Inflammatory macrophage treated with lipopolysaccharide for 4 hours (primary cell): ENCODE measurements at regions not wholly inside any gene's neighbourhood (a gene's known extent, or its start where the extent isn't known, plus 50 kb on each side); places are given as distances from the start of the nearest gene placed in this dataset.
"Not testable (repeated sequence)": the region's sequence is repeated elsewhere in the genome, so short reads cannot be mapped to it uniquely, and the experiment has no call there.

Experiments used
- DNase-seq: peaks from one replicate; pipeline ENCODE4 v3.0.0-alpha.2; 2020

GRCh38 chr1:181204530-181204929, 116.0 kb downstream of the IER5 start:
- no peak for DNase-seq

GRCh38 chr1:181205901-181206300, 117.4 kb downstream of the IER5 start:
- no peak for DNase-seq

DNA sequence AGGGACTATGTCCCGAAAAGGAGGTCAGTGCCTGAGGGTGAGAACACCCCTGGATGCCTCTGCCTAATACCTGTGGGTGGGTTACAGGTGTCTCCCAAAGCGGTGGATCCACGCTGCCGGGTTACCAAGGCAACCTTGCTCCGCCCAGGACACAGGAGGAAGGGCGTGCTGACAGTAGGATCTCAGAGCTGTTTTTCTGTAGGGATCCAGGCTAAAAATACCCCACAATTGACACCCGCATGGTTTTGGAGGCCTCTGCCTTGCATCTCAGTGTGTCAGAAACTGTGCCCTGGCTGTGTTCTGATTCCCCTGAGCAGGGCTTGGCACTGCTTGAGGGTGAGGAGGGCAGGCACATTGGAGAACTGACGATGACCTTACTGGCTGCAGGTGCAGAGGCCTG, 118.0 kb downstream of the IER5 start:
- no peak for DNase-seq

DNA sequence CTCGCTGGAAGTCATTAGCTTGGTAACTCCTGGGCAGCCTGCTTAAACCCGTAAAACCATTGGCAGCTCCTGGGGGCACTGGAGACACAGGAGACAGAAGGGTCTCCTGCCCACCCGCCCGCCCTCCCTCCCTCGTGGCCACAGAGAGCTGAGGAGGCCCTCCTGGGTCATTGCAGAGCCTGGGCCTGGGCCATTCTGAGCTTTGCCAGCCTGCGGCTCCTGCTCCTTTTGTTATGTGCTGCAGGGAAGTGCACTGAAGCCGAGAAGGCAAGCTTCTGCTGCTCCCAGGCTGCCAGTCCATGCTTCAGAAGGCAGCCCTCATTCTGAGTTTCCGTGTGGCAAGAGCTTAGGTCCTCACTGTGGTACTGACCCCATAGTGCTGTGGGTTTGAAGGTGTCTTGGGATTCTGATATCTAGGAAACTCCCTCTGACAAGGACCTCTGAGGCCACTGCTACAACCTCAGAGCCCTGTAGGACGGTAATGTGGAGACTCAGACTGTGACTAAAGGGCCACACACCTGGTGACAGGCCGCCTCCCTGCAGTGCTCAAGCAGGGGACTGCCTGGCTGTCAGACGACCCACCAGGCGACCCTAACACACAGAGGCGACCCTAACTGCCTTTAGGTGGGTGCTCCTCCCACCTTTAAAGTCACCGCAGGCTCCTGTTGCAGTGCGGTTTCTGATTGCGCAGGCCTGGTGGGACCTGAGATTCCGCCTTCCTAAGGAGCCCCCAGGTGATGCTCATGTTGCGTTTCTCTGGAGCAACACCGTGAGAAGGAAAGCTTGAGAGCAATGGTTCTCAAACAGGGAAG, 118.7 kb downstream of the IER5 start:
- no peak for DNase-seq

DNA sequence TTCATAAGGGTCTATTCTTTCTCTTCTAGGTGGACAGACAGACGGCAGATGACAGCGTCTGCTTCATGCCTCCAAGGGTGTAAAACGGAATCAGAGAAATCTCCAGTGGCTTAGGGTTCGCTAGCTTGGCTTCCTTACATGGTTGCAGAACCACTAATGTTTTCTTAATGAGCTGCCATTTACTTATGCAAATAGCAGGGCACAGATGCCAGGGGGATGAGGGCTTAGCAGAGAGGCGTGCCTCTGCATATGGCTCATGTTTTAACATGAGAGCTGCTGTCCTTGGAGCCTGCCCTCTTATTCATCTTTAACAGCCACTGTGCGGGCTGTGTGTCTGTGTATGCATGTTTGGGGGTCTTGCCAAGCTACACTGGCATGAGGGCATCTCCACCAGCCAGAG, 119.6 kb downstream of the IER5 start:
- DNase-seq = no peak

GRCh38 chr1:181208967-181209366, 120.5 kb downstream of the IER5 start:
- no peak for DNase-seq

- no peak for DNase-seq
Observed at GRCh38 chr1:181213056-181213455, 124.6 kb downstream of the IER5 start.

GRCh38 chr1:181216591-181216994, 128.1 kb downstream of the IER5 start:
- DNase-seq = no peak

DNA sequence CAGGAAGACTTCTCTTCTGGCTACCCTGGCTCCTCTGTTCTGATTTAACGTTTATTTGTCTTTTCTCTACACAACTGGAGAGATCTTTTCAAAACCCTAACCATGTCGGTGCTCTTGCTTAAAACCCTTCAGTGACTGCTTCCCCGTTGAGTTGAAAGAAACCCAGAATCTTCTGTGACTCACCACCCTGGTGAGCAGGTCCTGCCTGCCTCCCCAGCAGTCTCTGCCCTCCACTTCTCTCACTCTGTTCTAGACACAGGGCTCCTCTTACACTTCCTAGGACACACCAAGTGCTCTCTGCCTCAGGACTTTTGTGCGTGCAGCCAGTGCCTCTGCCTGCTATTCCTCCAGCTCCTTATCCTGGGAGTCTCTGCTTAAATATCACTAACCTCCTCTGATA, 131.4 kb downstream of the IER5 start:
- no peak for DNase-seq

GRCh38 chr1:181221078-181221477, 132.6 kb downstream of the IER5 start:
- no peak for DNase-seq

GRCh38 chr1:181222972-181223505, 134.5 kb downstream of the IER5 start:
- no peak for DNase-seq

DNA sequence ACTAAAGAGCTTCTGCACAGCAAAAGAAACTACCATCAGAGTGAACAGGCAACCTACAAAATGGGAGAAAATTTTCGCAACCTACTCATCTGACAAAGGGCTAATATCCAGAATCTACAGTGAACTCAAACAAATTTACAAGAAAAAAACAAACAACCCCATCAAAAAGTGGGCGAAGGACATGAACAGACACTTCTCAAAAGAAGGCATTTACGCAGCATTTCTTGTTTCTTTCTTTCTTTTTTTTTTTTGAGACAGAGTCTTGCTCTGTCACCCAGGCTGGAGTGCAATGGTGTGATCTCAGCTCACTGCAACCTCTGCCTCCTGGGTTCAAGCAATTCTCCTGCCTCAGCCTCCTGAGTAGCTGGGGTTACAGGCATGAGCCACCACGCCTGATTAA, 138.2 kb downstream of the IER5 start:
- not testable (repeated sequence) for DNase-seq

DNA sequence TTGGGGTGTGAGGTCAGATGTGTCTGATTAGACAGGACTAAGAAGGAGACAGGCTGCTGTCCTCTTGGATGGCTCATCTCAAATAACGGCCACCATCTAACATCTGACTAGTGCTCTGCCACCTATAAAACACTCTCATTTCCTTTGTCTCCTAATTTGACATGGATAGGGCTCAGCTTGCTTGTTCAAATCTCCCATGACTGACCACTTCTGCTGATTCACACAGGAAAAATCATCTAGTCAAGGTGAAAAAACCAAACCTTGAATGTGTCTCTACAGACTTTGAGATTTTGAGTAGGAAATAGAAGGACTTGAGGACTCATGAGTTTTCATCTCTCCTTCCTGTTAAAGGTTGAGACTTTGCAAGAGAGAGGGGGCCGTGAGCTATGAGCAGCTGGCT, 150.6 kb downstream of the IER5 start:
- DNase-seq = no peak

DNA sequence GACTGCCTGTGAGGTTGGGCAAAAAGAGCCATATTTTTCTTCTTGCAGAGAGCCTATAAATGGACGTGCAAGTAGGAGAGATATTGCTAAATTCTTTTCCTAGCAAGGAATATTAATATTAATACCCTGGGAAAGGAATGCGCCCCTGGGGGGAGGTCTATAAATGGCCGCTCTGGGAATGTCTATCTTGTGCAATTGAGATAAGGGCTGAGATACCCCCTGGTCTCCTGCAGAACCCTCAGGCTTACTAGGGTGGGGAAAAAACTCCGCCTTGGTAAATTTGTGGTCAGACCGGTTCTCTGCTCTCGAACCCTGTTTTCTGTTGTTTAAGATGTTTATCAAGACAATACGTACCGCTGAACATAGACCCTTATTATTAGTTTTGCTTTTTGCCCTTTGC, 157.8 kb downstream of the IER5 start:
- DNase-seq = not testable (repeated sequence)

DNA sequence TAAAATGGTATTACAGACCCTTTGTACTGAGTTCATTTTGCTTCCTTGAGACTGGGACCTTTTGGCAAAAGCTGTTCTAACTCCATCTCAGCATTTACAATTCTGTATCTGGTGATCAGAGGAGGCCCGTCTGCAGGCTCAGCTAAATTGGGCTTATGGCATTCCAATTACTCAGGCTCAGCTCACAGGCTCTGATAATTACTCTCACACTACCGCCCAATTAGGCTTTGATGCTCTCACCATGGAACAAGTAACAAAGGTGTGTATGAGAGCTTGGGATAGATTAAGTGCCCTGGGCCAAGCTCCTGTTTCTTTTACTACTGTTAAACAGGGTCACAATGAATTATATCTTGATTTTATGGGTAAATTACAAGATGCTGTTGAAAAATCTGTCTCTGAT, 159.9 kb downstream of the IER5 start:
- DNase-seq = not testable (repeated sequence)

GRCh38 chr1:181249186-181249585, 160.7 kb downstream of the IER5 start:
- DNase-seq = no peak

DNA sequence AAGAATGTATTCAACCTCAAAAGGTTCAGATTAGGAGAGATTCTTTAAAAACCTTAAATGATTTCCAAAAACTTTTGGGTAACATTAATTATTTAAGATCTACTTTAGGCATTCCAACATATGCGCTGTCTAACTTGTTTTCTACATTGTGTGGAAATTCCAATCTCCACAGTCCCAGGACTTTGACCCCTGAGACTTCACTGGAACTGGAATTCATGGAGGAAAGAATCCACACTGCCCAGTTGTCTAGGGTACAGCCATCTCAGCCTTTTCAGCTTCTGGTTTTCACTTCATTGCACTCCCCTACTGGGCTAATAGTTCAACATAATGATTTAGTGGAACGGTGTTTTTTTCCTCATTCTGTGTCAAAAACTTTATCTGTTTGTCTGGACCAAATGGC, 161.5 kb downstream of the IER5 start:
- no peak for DNase-seq

DNA sequence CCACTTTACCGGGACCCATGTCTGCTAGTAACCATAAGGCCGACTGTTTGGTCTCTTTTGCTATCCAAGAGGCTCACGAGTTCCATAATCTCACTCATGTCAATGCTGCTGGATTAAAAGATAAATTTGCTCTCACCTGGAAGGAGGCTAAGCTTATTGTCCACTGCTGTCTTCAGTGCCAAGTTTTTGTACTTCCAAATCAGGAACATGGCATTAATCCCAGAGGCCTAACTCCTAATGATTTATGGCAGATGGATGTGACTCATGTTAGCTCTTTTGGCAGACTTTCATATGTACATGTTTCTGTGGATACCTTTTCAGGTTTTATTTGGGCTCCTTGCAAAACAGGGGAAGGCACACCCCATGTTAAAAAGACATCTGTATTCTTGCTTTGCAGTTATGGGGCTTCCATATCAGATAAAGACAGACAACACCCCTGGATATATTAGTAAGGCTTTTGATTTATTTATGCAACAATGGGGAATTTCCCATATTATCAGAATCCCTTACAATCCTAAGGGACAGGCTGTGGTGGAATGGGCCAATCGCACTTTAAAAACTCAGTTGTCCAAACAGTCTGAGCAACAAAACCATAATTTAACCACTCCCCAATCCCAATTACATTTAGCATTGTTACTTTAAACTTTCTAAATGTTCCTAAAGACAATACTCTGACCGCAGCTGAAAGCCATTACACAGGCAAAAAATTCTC, 162.7 kb downstream of the IER5 start:
- no peak for DNase-seq

DNA sequence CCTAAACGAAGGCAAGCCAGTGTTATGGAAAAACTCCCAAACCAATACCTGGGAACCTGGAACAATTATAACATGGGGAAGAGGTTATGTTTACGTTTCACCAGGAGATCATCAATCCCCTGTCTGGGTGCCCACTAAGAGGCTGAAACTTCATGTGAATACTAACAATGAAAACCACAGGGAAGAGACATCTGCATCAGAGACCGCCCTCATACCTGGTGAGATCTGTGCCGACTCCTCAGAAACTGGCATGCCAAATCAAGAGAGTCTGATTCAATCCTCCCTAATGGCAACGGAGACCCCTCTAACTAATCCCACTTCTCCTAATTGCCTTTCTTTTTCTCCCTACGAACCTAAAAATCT, 163.2 kb downstream of the IER5 start:
- DNase-seq = no peak

- not testable (repeated sequence) for DNase-seq
Observed at GRCh38 chr1:181253601-181254000, 165.1 kb downstream of the IER5 start.

- no peak for DNase-seq
Observed at GRCh38 chr1:181255270-181255929, 166.9 kb downstream of the IER5 start.

- no peak for DNase-seq
Observed at GRCh38 chr1:181257117-181257516, 168.6 kb downstream of the IER5 start.

DNA sequence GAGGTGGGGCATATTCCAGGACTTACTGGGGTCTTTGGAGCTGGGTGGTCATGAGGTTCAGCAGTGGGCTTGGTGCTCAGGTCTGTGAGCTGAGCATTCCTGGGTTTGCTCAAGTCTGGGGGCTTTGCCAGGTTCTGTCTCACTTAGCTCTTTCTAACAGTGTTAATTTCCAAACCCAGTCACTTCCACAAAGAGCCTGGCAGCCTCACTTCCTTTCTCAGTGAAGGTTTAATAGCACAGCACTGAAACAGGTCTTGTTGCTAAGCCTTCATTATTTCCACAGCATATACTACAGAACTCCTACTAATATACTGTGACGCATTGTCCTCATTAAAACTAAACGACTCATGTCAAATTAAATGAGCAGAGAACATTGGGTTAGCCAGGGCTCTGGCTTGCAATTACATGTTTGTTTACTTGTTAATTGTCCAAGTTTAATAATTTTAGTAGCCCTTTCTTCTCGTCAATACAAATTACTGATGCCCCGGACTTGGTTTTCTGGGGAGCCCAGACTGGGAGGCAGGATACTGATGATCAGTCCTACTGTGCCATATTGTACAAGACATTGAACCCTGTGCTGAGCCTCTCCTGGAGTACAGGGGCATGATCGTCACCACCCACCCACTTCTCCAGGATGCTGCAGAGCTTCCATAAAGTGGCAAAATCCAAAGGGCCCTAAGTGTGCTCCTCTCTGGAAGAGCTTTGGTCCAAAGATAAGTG, 170.7 kb downstream of the IER5 start:
- no peak for DNase-seq
